ENCODE measurements at regions not wholly inside any gene's neighbourhood (a gene's known extent, or its start where the extent isn't known, plus 50 kb on each side); places are given as distances from the start of the nearest gene placed in this dataset.

DNA sequence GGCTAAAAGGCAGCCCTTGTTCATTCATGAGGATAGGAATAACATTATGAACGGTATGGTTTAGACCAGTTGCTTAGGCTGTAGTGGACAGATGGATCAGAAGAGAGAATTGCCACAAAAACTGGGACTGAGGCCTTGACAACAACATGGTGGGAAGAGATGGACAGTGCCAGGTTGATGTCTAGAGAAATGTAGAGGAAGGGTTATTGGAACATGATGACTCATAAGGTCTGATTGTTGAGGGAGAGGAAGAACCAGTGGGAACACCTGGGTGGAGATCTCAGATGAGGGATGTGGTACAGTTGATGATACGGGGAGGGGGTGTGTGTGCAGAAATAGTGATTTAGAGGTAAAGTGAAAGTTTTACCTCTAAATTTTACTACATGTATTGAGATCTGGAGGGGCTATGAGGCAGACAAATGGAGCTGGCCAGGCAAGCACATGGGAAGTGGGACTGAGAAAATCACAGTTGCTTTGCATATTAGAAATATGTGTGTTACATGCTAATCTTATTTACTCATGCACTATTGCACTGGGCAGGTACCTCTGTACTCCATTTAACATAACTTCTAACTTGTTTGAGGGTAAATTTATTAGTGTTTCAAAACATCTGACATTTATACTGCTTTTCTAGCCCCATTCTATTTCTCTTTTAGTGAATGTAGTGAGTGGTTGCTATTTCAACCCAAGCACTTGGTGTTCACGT is 65.6 kb downstream of the PLCE1 start:
- Histone ChIP-seq H4K20me1 (replicated peaks in 1 of 2; ENCODE audit: control insufficient read depth in 1 of 2, insufficient read depth in 2 of 2, low read length in 2 of 2) (no peaks in the 10 kb centered on the region), H3K14ac (ENCODE audit: insufficient read length) (no peak overlapping the region), H3K56ac (replicated peaks; ENCODE audit: insufficient read length, low read depth, low read length) (no peak overlapping the region), H3K4me1 (replicated peaks in 1 of 4; ENCODE audit: control insufficient read depth in 3 of 4, insufficient read depth in 4 of 4, low read length in 3 of 4) (no peaks in the 10 kb centered on the region), H3K36me3 (ENCODE audit: control insufficient read depth in 2 of 4, insufficient read depth in 4 of 4, low read length in 3 of 4) (no peaks in the 10 kb centered on the region), H2BK120ac (replicated peaks; ENCODE audit: low read depth, low read length) (no peak overlapping the region), H3K4me3 (ENCODE audit: extremely low read depth in 1 of 4, insufficient read depth in 2 of 4, low read depth in 3 of 4, low read length in 4 of 4) (no peak overlapping the region), H3K79me1 (ENCODE audit: low read depth, low read length) (no peaks in the 10 kb centered on the region), H2AK5ac (ENCODE audit: low read depth, low read length) (no peak overlapping the region), H3K27ac (ENCODE audit: low read depth, low read length) (no peak overlapping the region), H4K91ac (replicated peaks; ENCODE audit: insufficient read length, low read length) (no peak overlapping the region), H4K5ac (ENCODE audit: insufficient read length, low read depth, low read length) (no peak overlapping the region), H4K8ac (ENCODE audit: extremely low read depth, insufficient read depth, low read length) (no peak overlapping the region), H3K9me3 (ENCODE audit: insufficient read depth in 2 of 2, low read depth in 1 of 2, low read length in 1 of 2) (no peaks in the 10 kb centered on the region), H3K23ac (ENCODE audit: insufficient read length) (no peak overlapping the region), H2BK12ac (ENCODE audit: low read depth, low read length) (no peak overlapping the region), H3K18ac (ENCODE audit: extremely low read depth, low read length) (no peak overlapping the region), H3K4me2 (ENCODE audit: insufficient read depth in 1 of 2, low read depth in 2 of 2, low read length in 2 of 2) (no peak overlapping the region), H3K23me2 (ENCODE audit: low read depth, low read length) (no peaks in the 10 kb centered on the region), H2BK15ac (ENCODE audit: low read length) (no peak overlapping the region), H3K4ac (replicated peaks; ENCODE audit: insufficient read length, low read depth, low read length) (no peak overlapping the region), H3K79me2 (ENCODE audit: control insufficient read depth in 1 of 2, insufficient read depth in 2 of 2, low read length in 2 of 2) (no peaks in the 10 kb centered on the region), H3K27me3 (replicated peaks in 1 of 4; ENCODE audit: control insufficient read depth in 3 of 4, extremely low read depth in 1 of 4, insufficient read depth in 3 of 4, low read length in 3 of 4) (no peaks in the 10 kb centered on the region), H2AFZ (ENCODE audit: low read length) (no peak overlapping the region), H2BK20ac (ENCODE audit: low read length) (no peak overlapping the region), H3K9ac (replicated peaks in 1 of 4; ENCODE audit: extremely low read depth in 1 of 4, low read depth in 3 of 4, low read length in 3 of 4) (no peak overlapping the region), H2BK5ac (ENCODE audit: low read depth, low read length) (no peak overlapping the region)
- no peak for FAIRE-seq
- no peak for DNase-seq (ENCODE audit: low read depth in 1 of 2, low spot score in 2 of 2)
- ChIA-PET CTCF (ENCODE audit: partially characterized antibody) (interaction anchor here (0.9 kb wide), 1 partner anchor 26 kb away, joined by 3 read pairs; no protein-coding TSS in a partner anchor), POLR2A (ENCODE audit: partially characterized antibody) (no interaction called here)
- 76% methylated on average over 3 of the region's 3 CpGs; no CpG with 5 or more reads in 1 of the 2 experiments for WGBS, 2 experiments (ENCODE audit: extremely low coverage in 1 of 2, insufficient coverage in 1 of 2, insufficient read length in 1 of 2, insufficient replicate concordance in 2 of 2, low coverage in 1 of 2, low lambda C conversion rate in 2 of 2, missing lambda C conversion rate in 1 of 2)
- TF ChIP-seq POLR2AphosphoS5 (IDR thresholded peaks at IDR 0.05; ENCODE audit: low read depth, low read length) (no peak), RNF2 (IDR thresholded peaks at IDR 0.05; ENCODE audit: borderline replicate concordance, low read depth, low read length, missing control alignments, poor library complexity, severe bottlenecking) (no peak), RXRA (IDR thresholded peaks at IDR 0.05; ENCODE audit: insufficient read depth, low read depth, low read length) (no peak), RBBP5 (IDR thresholded peaks at IDR 0.05; ENCODE audit: borderline replicate concordance, low read depth, low read length) (no peak), NRF1 (IDR thresholded peaks at IDR 0.05; ENCODE audit: low read depth, low read length) (no peak)

All from H1 (cell line).